ENCODE measurements at regions not wholly inside any gene's neighbourhood (a gene's known extent, or its start where the extent isn't known, plus 50 kb on each side); places are given as distances from the start of the nearest gene placed in this dataset.

GRCh38 chr1:10906866-10907519 lies 105.5 kb upstream of the TARDBP start:
- H3K9me3 ChIP-seq (ENCODE audit: insufficient read depth, low read length), result no peaks in the 10 kb centered on the region
- no peak for TF ChIP-seq SUZ12 (IDR thresholded peaks at IDR 0.05; ENCODE audit: extremely low read depth, insufficient read depth, insufficient read length)
- TF ChIP-seq ZNF274 (IDR thresholded peaks at IDR 0.05; ENCODE audit: low read depth, low read length), result no peak
- TF ChIP-seq YY1 (IDR thresholded peaks at IDR 0.05; ENCODE audit: insufficient read depth, insufficient read length), result no peak
- H3K36me3 ChIP-seq (ENCODE audit: insufficient read depth, insufficient read length, low read length), result no peaks in the 10 kb centered on the region
- peaks cover 13% of the 10 kb centered on the region for H3K4me1 ChIP-seq (ENCODE audit: insufficient read depth, insufficient read length)
- H3K4me3 ChIP-seq (ENCODE audit: insufficient read length, low read depth), result no peak overlapping the region
- H3K27me3 ChIP-seq (ENCODE audit: insufficient read depth, insufficient read length), result no peaks in the 10 kb centered on the region
- no peak overlapping the region for H3K9ac ChIP-seq (ENCODE audit: insufficient read length, low read depth)
- no peak for DNase-seq (ENCODE audit: low read depth, low spot score)

- H3K4me3 ChIP-seq (ENCODE audit: insufficient read length, low read depth), result no peak overlapping the region
- TF ChIP-seq SUZ12 (IDR thresholded peaks at IDR 0.05; ENCODE audit: extremely low read depth, insufficient read depth, insufficient read length) (no peak), YY1 (IDR thresholded peaks at IDR 0.05; ENCODE audit: insufficient read depth, insufficient read length) (no peak), ZNF274 (IDR thresholded peaks at IDR 0.05; ENCODE audit: low read depth, low read length) (no peak)
- no peaks in the 10 kb centered on the region for H3K9me3 ChIP-seq (ENCODE audit: insufficient read depth, low read length)
- peaks cover 13% of the 10 kb centered on the region for H3K4me1 ChIP-seq (ENCODE audit: insufficient read depth, insufficient read length)
- peak overlapping the region; percentile 8 for H3K9ac ChIP-seq (ENCODE audit: insufficient read length, low read depth)
- no peak for DNase-seq (ENCODE audit: low read depth, low spot score)
- no peaks in the 10 kb centered on the region for H3K27me3 ChIP-seq (ENCODE audit: insufficient read depth, insufficient read length)
- no peaks in the 10 kb centered on the region for H3K36me3 ChIP-seq (ENCODE audit: insufficient read depth, insufficient read length, low read length)
Measured at GRCh38 chr1:10908266-10908665, 104.2 kb upstream of the TARDBP start.

GRCh38 chr1:10909697-10910680 lies 102.5 kb upstream of the TARDBP start:
- Histone ChIP-seq H3K9ac (ENCODE audit: insufficient read length, low read depth) (peak overlapping the region; percentile 42), H3K27me3 (ENCODE audit: insufficient read depth, insufficient read length) (no peaks in the 10 kb centered on the region), H3K36me3 (ENCODE audit: insufficient read depth, insufficient read length, low read length) (no peaks in the 10 kb centered on the region), H3K4me3 (ENCODE audit: insufficient read length, low read depth) (no peak overlapping the region), H3K9me3 (ENCODE audit: insufficient read depth, low read length) (no peaks in the 10 kb centered on the region), H3K4me1 (ENCODE audit: insufficient read depth, insufficient read length) (peaks cover 13% of the 10 kb centered on the region)
- no peak for DNase-seq (ENCODE audit: low read depth, low spot score)
- TF ChIP-seq ZNF274 (IDR thresholded peaks at IDR 0.05; ENCODE audit: low read depth, low read length), result no peak
- TF ChIP-seq SUZ12 (IDR thresholded peaks at IDR 0.05; ENCODE audit: extremely low read depth, insufficient read depth, insufficient read length), result no peak
- TF ChIP-seq YY1 (IDR thresholded peaks at IDR 0.05; ENCODE audit: insufficient read depth, insufficient read length), result no peak

- Histone ChIP-seq H3K9ac (ENCODE audit: insufficient read length, low read depth) (peak overlapping the region; percentile 42), H3K27me3 (ENCODE audit: insufficient read depth, insufficient read length) (no peaks in the 10 kb centered on the region), H3K4me3 (ENCODE audit: insufficient read length, low read depth) (no peak overlapping the region), H3K36me3 (ENCODE audit: insufficient read depth, insufficient read length, low read length) (no peaks in the 10 kb centered on the region), H3K4me1 (ENCODE audit: insufficient read depth, insufficient read length) (peaks cover 12% of the 10 kb centered on the region), H3K9me3 (ENCODE audit: insufficient read depth, low read length) (no peaks in the 10 kb centered on the region)
- no peak for TF ChIP-seq ZNF274 (IDR thresholded peaks at IDR 0.05; ENCODE audit: low read depth, low read length)
- no peak for TF ChIP-seq SUZ12 (IDR thresholded peaks at IDR 0.05; ENCODE audit: extremely low read depth, insufficient read depth, insufficient read length)
- no peak for TF ChIP-seq YY1 (IDR thresholded peaks at IDR 0.05; ENCODE audit: insufficient read depth, insufficient read length)
- no peak for DNase-seq (ENCODE audit: low read depth, low spot score)
Measured at GRCh38 chr1:10910681-10911489, 101.6 kb upstream of the TARDBP start.

- Histone ChIP-seq H3K27me3 (ENCODE audit: insufficient read depth, insufficient read length) (no peaks in the 10 kb centered on the region), H3K4me1 (ENCODE audit: insufficient read depth, insufficient read length) (peaks cover 9% of the 10 kb centered on the region), H3K9me3 (ENCODE audit: insufficient read depth, low read length) (no peaks in the 10 kb centered on the region), H3K36me3 (ENCODE audit: insufficient read depth, insufficient read length, low read length) (no peaks in the 10 kb centered on the region), H3K4me3 (ENCODE audit: insufficient read length, low read depth) (no peak overlapping the region), H3K9ac (ENCODE audit: insufficient read length, low read depth) (no peak overlapping the region)
- no peak for DNase-seq (ENCODE audit: low read depth, low spot score)
- TF ChIP-seq SUZ12 (IDR thresholded peaks at IDR 0.05; ENCODE audit: extremely low read depth, insufficient read depth, insufficient read length) (no peak), YY1 (IDR thresholded peaks at IDR 0.05; ENCODE audit: insufficient read depth, insufficient read length) (no peak), ZNF274 (IDR thresholded peaks at IDR 0.05; ENCODE audit: low read depth, low read length) (no peak)
Measured at GRCh38 chr1:10911490-10912166, 100.8 kb upstream of the TARDBP start.

- H3K4me1 ChIP-seq (ENCODE audit: insufficient read depth, insufficient read length), result peaks cover 6% of the 10 kb centered on the region
- no peaks in the 10 kb centered on the region for H3K36me3 ChIP-seq (ENCODE audit: insufficient read depth, insufficient read length, low read length)
- H3K4me3 ChIP-seq (ENCODE audit: insufficient read length, low read depth), result no peak overlapping the region
- H3K27me3 ChIP-seq (ENCODE audit: insufficient read depth, insufficient read length), result no peaks in the 10 kb centered on the region
- TF ChIP-seq SUZ12 (IDR thresholded peaks at IDR 0.05; ENCODE audit: extremely low read depth, insufficient read depth, insufficient read length), result no peak
- TF ChIP-seq YY1 (IDR thresholded peaks at IDR 0.05; ENCODE audit: insufficient read depth, insufficient read length), result no peak
- TF ChIP-seq ZNF274 (IDR thresholded peaks at IDR 0.05; ENCODE audit: low read depth, low read length), result no peak
- H3K9me3 ChIP-seq (ENCODE audit: insufficient read depth, low read length), result no peaks in the 10 kb centered on the region
- no peak overlapping the region for H3K9ac ChIP-seq (ENCODE audit: insufficient read length, low read depth)
- no peak for DNase-seq (ENCODE audit: low read depth, low spot score)
Measured at GRCh38 chr1:10912441-10912840, 100.0 kb upstream of the TARDBP start.

Measured in NT2/D1 (cell line).